ENCODE measurements at regions not wholly inside any gene's neighbourhood (a gene's known extent, or its start where the extent isn't known, plus 50 kb on each side); places are given as distances from the start of the nearest gene placed in this dataset.

DNA sequence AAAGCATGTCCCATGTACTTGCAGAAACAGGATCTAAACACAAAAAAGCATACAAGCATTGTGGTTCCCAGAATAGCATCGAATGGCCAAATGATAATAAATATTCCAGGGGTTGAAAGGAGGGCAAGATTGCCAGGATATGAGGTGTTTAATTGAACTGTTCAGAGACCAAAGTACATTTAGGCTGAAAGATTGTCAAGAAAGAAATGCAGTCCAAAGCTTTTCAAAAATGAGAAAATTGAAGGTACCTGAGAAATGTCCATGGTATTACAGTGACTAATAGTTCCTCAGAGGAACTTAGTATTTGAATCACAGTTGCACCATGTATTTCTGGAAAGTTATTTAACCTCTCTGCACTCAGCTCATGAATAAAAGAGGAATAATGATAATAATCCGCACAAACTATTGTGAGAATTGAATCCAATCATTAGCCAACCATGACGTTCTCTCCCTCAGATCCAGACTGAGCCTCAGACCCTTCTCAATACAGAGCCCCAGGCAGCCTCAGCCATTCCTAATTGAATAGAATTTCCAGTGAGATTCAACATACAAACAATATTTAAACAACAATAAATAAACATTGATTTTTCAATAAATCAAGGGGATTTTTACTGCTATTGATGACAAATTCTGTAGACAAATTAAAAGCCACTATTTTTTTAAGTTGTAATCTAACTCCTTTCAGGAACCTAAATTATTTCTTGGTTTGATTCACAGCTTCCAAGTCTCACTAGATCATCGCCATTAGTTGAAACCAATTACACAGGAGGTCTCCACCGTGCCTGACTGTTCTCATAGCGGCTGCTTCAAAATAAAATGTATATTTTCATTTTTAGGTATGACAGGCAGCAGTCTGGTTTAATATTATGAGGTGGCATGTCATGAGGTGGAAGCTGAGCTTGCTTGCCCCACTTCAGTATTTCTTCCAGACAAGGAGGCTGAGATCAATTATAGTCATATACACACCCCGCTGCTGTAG lies 144.3 kb upstream of the TENT5A start:
- TF ChIP-seq, protein P1, sequence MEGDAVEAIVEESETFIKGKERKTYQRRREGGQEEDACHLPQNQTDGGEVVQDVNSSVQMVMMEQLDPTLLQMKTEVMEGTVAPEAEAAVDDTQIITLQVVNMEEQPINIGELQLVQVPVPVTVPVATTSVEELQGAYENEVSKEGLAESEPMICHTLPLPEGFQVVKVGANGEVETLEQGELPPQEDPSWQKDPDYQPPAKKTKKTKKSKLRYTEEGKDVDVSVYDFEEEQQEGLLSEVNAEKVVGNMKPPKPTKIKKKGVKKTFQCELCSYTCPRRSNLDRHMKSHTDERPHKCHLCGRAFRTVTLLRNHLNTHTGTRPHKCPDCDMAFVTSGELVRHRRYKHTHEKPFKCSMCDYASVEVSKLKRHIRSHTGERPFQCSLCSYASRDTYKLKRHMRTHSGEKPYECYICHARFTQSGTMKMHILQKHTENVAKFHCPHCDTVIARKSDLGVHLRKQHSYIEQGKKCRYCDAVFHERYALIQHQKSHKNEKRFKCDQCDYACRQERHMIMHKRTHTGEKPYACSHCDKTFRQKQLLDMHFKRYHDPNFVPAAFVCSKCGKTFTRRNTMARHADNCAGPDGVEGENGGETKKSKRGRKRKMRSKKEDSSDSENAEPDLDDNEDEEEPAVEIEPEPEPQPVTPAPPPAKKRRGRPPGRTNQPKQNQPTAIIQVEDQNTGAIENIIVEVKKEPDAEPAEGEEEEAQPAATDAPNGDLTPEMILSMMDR (IDR thresholded peaks at IDR 0.05): no peak
- TF ChIP-seq POLR2A (IDR thresholded peaks at IDR 0.05) (no peak), POLR2AphosphoS5 (IDR thresholded peaks at IDR 0.05) (no peak)
